Smooth muscle cell (in vitro differentiated cells): ENCODE measurements at regions not wholly inside any gene's neighbourhood (a gene's known extent, or its start where the extent isn't known, plus 50 kb on each side); places are given as distances from the start of the nearest gene placed in this dataset.
A peak's percentile ranks its signal among the peaks of the same experiment; 100 is the strongest.

Source experiments
- DNase-seq: peaks from one replicate; lab custom pipeline; 2025; ENCODE audit not compliant: unreplicated experiment; lab: John Stamatoyannopoulos, UW
- H2AFZ ChIP-seq: fragments of 200-600 bp; sonication (generic); 2 replicates; pipeline ENCODE4 v1.6.0; 2016; ENCODE audit warnings: antibody characterized with exemption, low read depth, mild to moderate bottlenecking
- H3F3A ChIP-seq: fragments of 200-600 bp; sonication (generic); 2 replicates; pipeline ENCODE4 v1.6.0; 2017; ENCODE audit warnings: antibody characterized with exemption, low read depth
- H3K27ac ChIP-seq: fragments of 200-600 bp; sonication (generic); 2 replicates; pipeline ENCODE4 v1.5.1; 2016; ENCODE audit warnings: low read depth, mild to moderate bottlenecking
- H3K27me3 ChIP-seq: fragments of 200-600 bp; sonication (generic); 2 replicates; pipeline ENCODE4 v1.6.1; 2016; ENCODE audit warnings: low read depth, mild to moderate bottlenecking
- H3K36me3 ChIP-seq: fragments of 200-600 bp; sonication (generic); 2 replicates; pipeline ENCODE4 v1.5.1; 2016; ENCODE audit warnings: low read depth
- H3K4me1 ChIP-seq: fragments of 200-600 bp; sonication (generic); 2 replicates; pipeline ENCODE4 v1.5.1; 2016; ENCODE audit warnings: low read depth
- H3K4me2 ChIP-seq: fragments of 200-600 bp; sonication (generic); 2 replicates; pipeline ENCODE4 v1.6.0; 2016; ENCODE audit warnings: mild to moderate bottlenecking
- H3K4me3 ChIP-seq: fragments of 200-600 bp; sonication (generic); 2 replicates; pipeline ENCODE4 v1.5.1; 2016; ENCODE audit warnings: mild to moderate bottlenecking
- H3K79me2 ChIP-seq: fragments of 200-600 bp; sonication (generic); 2 replicates; pipeline ENCODE4 v1.6.0; 2016; ENCODE audit warnings: low read depth, mild to moderate bottlenecking
- H3K9ac ChIP-seq: fragments of 200-600 bp; sonication (generic); 2 replicates; pipeline ENCODE4 v1.6.0; 2016; ENCODE audit warnings: low read depth
- H3K9me3 ChIP-seq: fragments of 200-600 bp; sonication (generic); replicated peaks from 2 replicates; pipeline ENCODE4 v1.5.1; 2016; ENCODE audit warnings: low read depth
- H4K20me1 ChIP-seq: fragments of 200-600 bp; sonication (generic); 2 replicates; pipeline ENCODE4 v1.6.0; 2016; ENCODE audit warnings: low read depth
- CTCF ChIP-seq: fragments of 200-600 bp; sonication (generic); IDR thresholded peaks from 2 replicates; pipeline ENCODE4 v1.5.1; 2017; ENCODE audit warnings: borderline replicate concordance, mild to moderate bottlenecking, antibody characterized with exemption; ENCODE audit not compliant: insufficient read depth, poor library complexity, severe bottlenecking
- WGBS: methylation state at CpG from one replicate; pipeline ENCODE4 v1.1.7; 2016; ENCODE audit warnings: low lambda C conversion rate; 5-methylcytosine and 5-hydroxymethylcytosine counted together

GRCh38 chr2:24439971-24440340, 51.1 kb upstream of the NCOA1 start:
- H3K4me1 ChIP-seq = no peaks in the 10 kb centered on the region
- H3K9ac ChIP-seq = no peak overlapping the region
- DNase-seq = no peak
- H3F3A ChIP-seq = no peaks in the 10 kb centered on the region
- no peak overlapping the region for H2AFZ ChIP-seq
- H3K79me2 ChIP-seq = no peaks in the 10 kb centered on the region
- H4K20me1 ChIP-seq = no peaks in the 10 kb centered on the region
- WGBS = 94% methylated on average over 3 of the region's 3 CpGs
- no peaks in the 10 kb centered on the region for H3K27me3 ChIP-seq
- no peak for TF ChIP-seq CTCF
- no peak overlapping the region for H3K4me2 ChIP-seq
- H3K4me3 ChIP-seq = no peak overlapping the region
- no peaks in the 10 kb centered on the region for H3K36me3 ChIP-seq
- no peaks in the 10 kb centered on the region for H3K9me3 ChIP-seq
- H3K27ac ChIP-seq = no peak overlapping the region

GRCh38 chr2:24439280-24439970, 51.6 kb upstream of the NCOA1 start:
- no peaks in the 10 kb centered on the region for H3K9me3 ChIP-seq
- no peaks in the 10 kb centered on the region for H3K36me3 ChIP-seq
- no peaks in the 10 kb centered on the region for H4K20me1 ChIP-seq
- no peaks in the 10 kb centered on the region for H3K79me2 ChIP-seq
- no peak overlapping the region for H3K9ac ChIP-seq
- no peaks in the 10 kb centered on the region for H3F3A ChIP-seq
- no peak overlapping the region for H3K4me3 ChIP-seq
- no peak overlapping the region for H3K4me2 ChIP-seq
- no peaks in the 10 kb centered on the region for H3K4me1 ChIP-seq
- no peak for DNase-seq
- H2AFZ ChIP-seq = no peak overlapping the region
- 94% methylated on average over 4 of the region's 4 CpGs for WGBS
- no peaks in the 10 kb centered on the region for H3K27me3 ChIP-seq
- H3K27ac ChIP-seq = no peak overlapping the region
- no peak for TF ChIP-seq CTCF

- no peak overlapping the region for H3K9ac ChIP-seq
- no peak for DNase-seq
- no peak for TF ChIP-seq CTCF
- H2AFZ ChIP-seq = no peak overlapping the region
- H3K4me1 ChIP-seq = no peaks in the 10 kb centered on the region
- no peak overlapping the region for H3K27ac ChIP-seq
- H4K20me1 ChIP-seq = no peaks in the 10 kb centered on the region
- no peaks in the 10 kb centered on the region for H3K79me2 ChIP-seq
- no peaks in the 10 kb centered on the region for H3K9me3 ChIP-seq
- no peaks in the 10 kb centered on the region for H3F3A ChIP-seq
- no peak overlapping the region for H3K4me2 ChIP-seq
- no peak overlapping the region for H3K4me3 ChIP-seq
- H3K36me3 ChIP-seq = no peaks in the 10 kb centered on the region
- H3K27me3 ChIP-seq = no peaks in the 10 kb centered on the region
These were observed 52.9 kb upstream of the NCOA1 start for GRCh38 chr2:24438106-24438505.

GRCh38 chr2:24435391-24436316, 55.4 kb upstream of the NCOA1 start:
- Histone ChIP-seq H3K27ac (no peak overlapping the region), H3K27me3 (no peaks in the 10 kb centered on the region), H3K4me1 (no peaks in the 10 kb centered on the region), H3K4me2 (peak overlapping the region; percentile 47), H3F3A (no peaks in the 10 kb centered on the region), H3K4me3 (no peak overlapping the region), H2AFZ (peak overlapping the region; percentile 64), H3K9ac (no peak overlapping the region), H3K79me2 (no peaks in the 10 kb centered on the region), H3K36me3 (no peaks in the 10 kb centered on the region), H4K20me1 (no peaks in the 10 kb centered on the region), H3K9me3 (no peaks in the 10 kb centered on the region)
- no peak for TF ChIP-seq CTCF
- WGBS = 66% methylated on average over 13 of the region's 13 CpGs
- no peak for DNase-seq
